ENCODE measurements at regions not wholly inside any gene's neighbourhood (a gene's known extent, or its start where the extent isn't known, plus 50 kb on each side); places are given as distances from the start of the nearest gene placed in this dataset.

GRCh38 chr10:81027706-81028105, 490.0 kb downstream of the SH2D4B start:
- DNase-seq = no peak

- no peak for DNase-seq
These were observed 494.1 kb downstream of the SH2D4B start for GRCh38 chr10:81031774-81032173.

GRCh38 chr10:81034383-81034782, 496.7 kb downstream of the SH2D4B start:
- no peak for DNase-seq

GRCh38 chr10:81036257-81036656, 498.6 kb downstream of the SH2D4B start:
- no peak for DNase-seq

- no peak for DNase-seq
These were observed 502.3 kb downstream of the SH2D4B start for GRCh38 chr10:81040031-81040430.

GRCh38 chr10:81040940-81041339, 503.2 kb downstream of the SH2D4B start:
- DNase-seq = no peak

- no peak for DNase-seq
These were observed 504.9 kb downstream of the SH2D4B start for GRCh38 chr10:81042647-81043046.

GRCh38 chr10:81065474-81065873, 527.8 kb downstream of the SH2D4B start:
- no peak for DNase-seq

GRCh38 chr10:81068460-81068859, 530.8 kb downstream of the SH2D4B start:
- DNase-seq = no peak

GRCh38 chr10:81071087-81071796, 533.5 kb downstream of the SH2D4B start:
- DNase-seq = no peak

- no peak for DNase-seq
These were observed 535.5 kb downstream of the SH2D4B start for GRCh38 chr10:81073155-81073554.

GRCh38 chr10:81081887-81082620, 544.4 kb downstream of the SH2D4B start:
- DNase-seq = no peak

GRCh38 chr10:81082621-81083376, 545.1 kb downstream of the SH2D4B start:
- no peak for DNase-seq

GRCh38 chr10:81093056-81093455, 555.4 kb downstream of the SH2D4B start:
- no peak for DNase-seq

GRCh38 chr10:81095238-81095637, 557.5 kb downstream of the SH2D4B start:
- no peak for DNase-seq

GRCh38 chr10:81096558-81096957, 558.9 kb downstream of the SH2D4B start:
- no peak for DNase-seq

- DNase-seq = no peak
These were observed 563.4 kb downstream of the SH2D4B start for GRCh38 chr10:81101062-81101461.

- no peak for DNase-seq
These were observed 566.8 kb downstream of the SH2D4B start for GRCh38 chr10:81104494-81104893.

GRCh38 chr10:81108516-81109199, 571.0 kb downstream of the SH2D4B start:
- DNase-seq = no peak

GRCh38 chr10:81109200-81109752, 571.6 kb downstream of the SH2D4B start:
- no peak for DNase-seq

- DNase-seq = no peak
These were observed 578.5 kb downstream of the SH2D4B start for GRCh38 chr10:81116201-81116600.

- peak in 1 of 2 experiments; percentile 10 for DNase-seq
These were observed 579.3 kb downstream of the SH2D4B start for GRCh38 chr10:81116990-81117389.

GRCh38 chr10:81127931-81128330, 590.2 kb downstream of the SH2D4B start:
- no peak for DNase-seq
